Loucy (cell line): ENCODE measurements at regions not wholly inside any gene's neighbourhood (a gene's known extent, or its start where the extent isn't known, plus 50 kb on each side); places are given as distances from the start of the nearest gene placed in this dataset.

Experiments used
- EZH2phosphoT487 ChIP-seq: fragments of 200-600 bp; IDR thresholded peaks from 2 replicates; pipeline ENCODE4 v1.6.1; 2018; ENCODE audit warnings: antibody characterized with exemption, mild to moderate bottlenecking, moderate library complexity, borderline replicate concordance
- TF ChIP-seq, protein P1 (sequence below): fragments of 200-600 bp; sonication (generic); conservative IDR thresholded peaks from 2 replicates; pipeline ENCODE4 v1.5.1; 2014; ENCODE audit warnings: mild to moderate bottlenecking, antibody characterized with exemption, low read length

DNA sequence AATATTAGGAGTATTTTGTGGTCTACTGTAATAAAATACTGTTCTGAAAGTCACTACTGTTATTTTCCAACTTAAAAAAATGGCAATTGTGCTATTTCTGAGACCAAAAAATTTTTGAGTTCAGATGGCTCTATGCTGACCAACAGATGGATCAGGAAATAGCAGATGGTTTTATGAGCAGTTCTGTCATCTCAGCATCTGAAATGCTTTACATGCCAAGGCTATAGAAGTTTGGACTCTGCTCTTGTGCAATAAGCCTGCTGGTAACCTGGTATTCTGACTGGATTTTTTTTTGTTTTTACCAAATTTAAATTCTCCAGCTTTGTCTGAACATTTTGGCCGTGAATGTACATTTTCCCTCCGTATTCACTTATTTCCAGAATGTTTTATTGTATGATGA is 1127.5 kb downstream of the GRIK2 start:
- TF ChIP-seq, protein P1, sequence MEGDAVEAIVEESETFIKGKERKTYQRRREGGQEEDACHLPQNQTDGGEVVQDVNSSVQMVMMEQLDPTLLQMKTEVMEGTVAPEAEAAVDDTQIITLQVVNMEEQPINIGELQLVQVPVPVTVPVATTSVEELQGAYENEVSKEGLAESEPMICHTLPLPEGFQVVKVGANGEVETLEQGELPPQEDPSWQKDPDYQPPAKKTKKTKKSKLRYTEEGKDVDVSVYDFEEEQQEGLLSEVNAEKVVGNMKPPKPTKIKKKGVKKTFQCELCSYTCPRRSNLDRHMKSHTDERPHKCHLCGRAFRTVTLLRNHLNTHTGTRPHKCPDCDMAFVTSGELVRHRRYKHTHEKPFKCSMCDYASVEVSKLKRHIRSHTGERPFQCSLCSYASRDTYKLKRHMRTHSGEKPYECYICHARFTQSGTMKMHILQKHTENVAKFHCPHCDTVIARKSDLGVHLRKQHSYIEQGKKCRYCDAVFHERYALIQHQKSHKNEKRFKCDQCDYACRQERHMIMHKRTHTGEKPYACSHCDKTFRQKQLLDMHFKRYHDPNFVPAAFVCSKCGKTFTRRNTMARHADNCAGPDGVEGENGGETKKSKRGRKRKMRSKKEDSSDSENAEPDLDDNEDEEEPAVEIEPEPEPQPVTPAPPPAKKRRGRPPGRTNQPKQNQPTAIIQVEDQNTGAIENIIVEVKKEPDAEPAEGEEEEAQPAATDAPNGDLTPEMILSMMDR = no peak
- TF ChIP-seq EZH2phosphoT487 = no peak
